ENCODE measurements at regions not wholly inside any gene's neighbourhood (a gene's known extent, or its start where the extent isn't known, plus 50 kb on each side); places are given as distances from the start of the nearest gene placed in this dataset.
"Not testable (repeated sequence)": the region's sequence is repeated elsewhere in the genome, so short reads cannot be mapped to it uniquely, and the experiment has no call there.

- ATAC-seq (ENCODE audit: low read depth) (peak; percentile 98), DNase-seq (ENCODE audit: low spot score) (peak; percentile 69)
- peak overlapping the region; percentile 3 for H3K4me3 ChIP-seq (ENCODE audit: severe bottlenecking)
- peaks cover 54% of the 10 kb centered on the region for H3K27me3 ChIP-seq (ENCODE audit: insufficient read depth, poor library complexity, severe bottlenecking)
- TF ChIP-seq, protein P1, sequence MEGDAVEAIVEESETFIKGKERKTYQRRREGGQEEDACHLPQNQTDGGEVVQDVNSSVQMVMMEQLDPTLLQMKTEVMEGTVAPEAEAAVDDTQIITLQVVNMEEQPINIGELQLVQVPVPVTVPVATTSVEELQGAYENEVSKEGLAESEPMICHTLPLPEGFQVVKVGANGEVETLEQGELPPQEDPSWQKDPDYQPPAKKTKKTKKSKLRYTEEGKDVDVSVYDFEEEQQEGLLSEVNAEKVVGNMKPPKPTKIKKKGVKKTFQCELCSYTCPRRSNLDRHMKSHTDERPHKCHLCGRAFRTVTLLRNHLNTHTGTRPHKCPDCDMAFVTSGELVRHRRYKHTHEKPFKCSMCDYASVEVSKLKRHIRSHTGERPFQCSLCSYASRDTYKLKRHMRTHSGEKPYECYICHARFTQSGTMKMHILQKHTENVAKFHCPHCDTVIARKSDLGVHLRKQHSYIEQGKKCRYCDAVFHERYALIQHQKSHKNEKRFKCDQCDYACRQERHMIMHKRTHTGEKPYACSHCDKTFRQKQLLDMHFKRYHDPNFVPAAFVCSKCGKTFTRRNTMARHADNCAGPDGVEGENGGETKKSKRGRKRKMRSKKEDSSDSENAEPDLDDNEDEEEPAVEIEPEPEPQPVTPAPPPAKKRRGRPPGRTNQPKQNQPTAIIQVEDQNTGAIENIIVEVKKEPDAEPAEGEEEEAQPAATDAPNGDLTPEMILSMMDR (IDR thresholded peaks at IDR 0.05; ENCODE audit: poor library complexity, severe bottlenecking) = peak; percentile 36
- H3K4me1 ChIP-seq (ENCODE audit: insufficient read depth, poor library complexity, severe bottlenecking); H3K9me3 ChIP-seq (ENCODE audit: severe bottlenecking); H3K36me3 ChIP-seq (ENCODE audit: low read depth); H3K27ac ChIP-seq (ENCODE audit: poor library complexity, severe bottlenecking): not testable (repeated sequence)
These were observed 85.7 kb upstream of the CCDC180 start for GRCh38 chr9:97221478-97222355.

DNA sequence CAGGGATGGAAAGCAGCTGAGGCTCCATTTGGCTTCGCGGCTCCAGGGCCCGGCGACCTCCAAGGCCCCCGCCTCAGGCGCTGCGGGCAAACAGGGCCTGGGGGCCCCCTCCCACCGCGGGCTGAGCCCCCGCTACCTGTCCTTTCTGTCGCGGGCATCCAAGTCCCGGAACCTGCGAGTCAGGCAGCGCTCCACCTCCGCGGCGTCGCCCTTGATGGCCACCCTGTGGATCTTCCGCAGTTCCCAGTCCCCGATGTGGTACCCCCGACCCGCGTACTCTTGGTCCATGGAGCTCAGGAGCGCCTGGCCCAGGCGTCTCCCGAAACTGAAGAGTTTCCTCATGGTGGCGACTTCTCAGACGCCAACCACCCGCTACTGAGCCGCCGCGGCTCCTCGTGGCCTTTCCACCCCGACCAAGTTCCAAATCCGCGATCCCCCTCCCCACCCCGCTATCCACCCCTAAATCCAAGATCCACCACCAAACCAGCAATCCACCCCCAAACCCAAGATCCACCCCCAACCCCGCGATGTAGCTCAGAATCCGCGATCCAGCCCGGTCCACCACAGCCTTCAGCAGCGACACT lies 86.5 kb upstream of the CCDC180 start:
- Histone ChIP-seq H3K27ac (ENCODE audit: poor library complexity, severe bottlenecking) (no peak overlapping the region), H3K4me1 (ENCODE audit: insufficient read depth, poor library complexity, severe bottlenecking) (no peaks in the 10 kb centered on the region), H3K27me3 (ENCODE audit: insufficient read depth, poor library complexity, severe bottlenecking) (peaks cover 54% of the 10 kb centered on the region), H3K4me3 (ENCODE audit: severe bottlenecking) (peak overlapping the region; percentile 3), H3K36me3 (ENCODE audit: low read depth) (no peaks in the 10 kb centered on the region), H3K9me3 (ENCODE audit: severe bottlenecking) (no peaks in the 10 kb centered on the region)
- TF ChIP-seq, protein P1 (IDR thresholded peaks at IDR 0.05; ENCODE audit: poor library complexity, severe bottlenecking) = no peak
- no peak for DNase-seq (ENCODE audit: low spot score)
- ATAC-seq (ENCODE audit: low read depth) = peak; percentile 16; the same call in 1 of the 3 replicates

DNA sequence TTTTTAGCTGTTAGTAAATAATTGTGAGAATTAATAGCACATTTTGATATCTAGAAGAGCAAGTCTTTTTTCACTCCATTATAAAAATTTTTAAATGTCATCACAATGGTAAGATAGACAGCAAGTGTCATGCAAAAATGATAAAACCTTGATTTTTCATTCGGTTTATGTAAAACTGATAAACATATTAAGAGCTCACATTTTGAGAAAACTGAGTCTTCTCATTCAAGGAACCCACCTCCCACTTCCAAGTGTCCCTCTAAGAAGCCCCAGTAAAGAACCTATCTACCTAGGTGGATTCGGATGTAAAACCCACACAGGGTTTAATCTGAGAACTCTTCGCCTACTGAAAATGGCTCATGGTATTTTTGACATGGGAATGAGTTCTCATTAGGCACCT lies 87.1 kb upstream of the CCDC180 start:
- peaks cover 54% of the 10 kb centered on the region for H3K27me3 ChIP-seq (ENCODE audit: insufficient read depth, poor library complexity, severe bottlenecking)
- ATAC-seq (ENCODE audit: low read depth); H3K4me1 ChIP-seq (ENCODE audit: insufficient read depth, poor library complexity, severe bottlenecking); H3K27ac ChIP-seq (ENCODE audit: poor library complexity, severe bottlenecking); DNase-seq (ENCODE audit: low spot score); H3K4me3 ChIP-seq (ENCODE audit: severe bottlenecking); H3K9me3 ChIP-seq (ENCODE audit: severe bottlenecking); H3K36me3 ChIP-seq (ENCODE audit: low read depth): not testable (repeated sequence)

DNA sequence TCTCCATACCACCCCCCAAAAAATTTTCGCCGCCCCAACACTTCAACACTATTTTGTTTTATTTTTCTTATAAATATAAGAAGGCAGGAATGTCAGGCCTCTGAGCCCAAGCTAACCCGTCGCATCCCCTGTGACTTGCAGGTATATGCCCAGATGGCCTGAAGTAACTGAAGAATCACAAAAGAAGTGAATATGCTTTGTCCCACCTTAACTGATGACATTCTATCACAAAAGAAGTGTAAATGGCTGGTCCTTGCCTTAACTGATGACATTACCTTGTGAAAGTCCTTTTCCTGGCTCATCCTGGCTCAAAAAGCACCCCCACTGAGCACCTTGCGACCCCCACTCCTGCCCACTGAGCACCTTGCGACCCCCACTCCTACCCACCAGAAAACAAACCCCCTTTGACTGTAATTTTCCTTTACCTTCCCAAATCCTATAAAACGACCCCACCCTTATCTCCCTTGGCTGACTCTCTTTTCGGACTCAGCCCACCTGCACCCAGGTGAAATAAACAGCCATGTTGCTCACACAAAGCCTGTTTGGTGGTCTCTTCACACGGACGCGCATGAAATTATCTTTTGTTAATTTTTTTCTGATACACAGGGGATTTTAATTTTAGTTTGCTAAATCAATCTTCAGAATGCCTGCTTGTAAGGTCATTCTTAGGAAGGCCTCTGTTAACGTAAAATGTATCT lies 87.9 kb upstream of the CCDC180 start:
- not testable (repeated sequence) for DNase-seq (ENCODE audit: low spot score); ATAC-seq (ENCODE audit: low read depth); H3K36me3 ChIP-seq (ENCODE audit: low read depth); H3K27ac ChIP-seq (ENCODE audit: poor library complexity, severe bottlenecking); H3K4me3 ChIP-seq (ENCODE audit: severe bottlenecking); H3K4me1 ChIP-seq (ENCODE audit: insufficient read depth, poor library complexity, severe bottlenecking); H3K9me3 ChIP-seq (ENCODE audit: severe bottlenecking)
- peaks cover 50% of the 10 kb centered on the region for H3K27me3 ChIP-seq (ENCODE audit: insufficient read depth, poor library complexity, severe bottlenecking)

DNA sequence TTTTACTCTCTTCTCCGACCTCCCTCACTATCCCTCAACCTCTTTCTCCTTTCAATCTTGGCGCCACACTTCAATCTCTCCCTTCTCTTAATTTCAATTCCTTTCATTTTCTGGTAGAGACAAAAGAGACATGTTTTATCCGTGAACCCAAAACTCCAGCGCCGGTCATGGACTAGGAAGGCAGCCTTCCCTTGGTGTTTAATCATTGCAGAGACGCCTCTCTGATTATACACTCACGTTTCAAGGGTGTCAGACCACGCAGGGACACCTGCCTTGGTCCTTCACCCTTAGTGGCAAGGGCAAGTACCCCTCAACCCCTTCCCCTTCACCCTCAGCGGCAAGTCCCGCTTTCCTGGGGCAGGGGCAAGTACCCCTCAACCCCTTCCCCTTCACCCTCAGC lies 92.3 kb upstream of the CCDC180 start:
- not testable (repeated sequence) for H3K4me3 ChIP-seq (ENCODE audit: severe bottlenecking)

GRCh38 chr9:97214556-97214955 lies 92.9 kb upstream of the CCDC180 start:
- H3K27ac ChIP-seq (ENCODE audit: poor library complexity, severe bottlenecking); H3K4me3 ChIP-seq (ENCODE audit: severe bottlenecking); ATAC-seq (ENCODE audit: low read depth): not testable (repeated sequence)

More for the DNA sequence above, 92.3 kb upstream of the CCDC180 start:
- not testable (repeated sequence) for DNase-seq (ENCODE audit: low spot score); H3K27me3 ChIP-seq (ENCODE audit: insufficient read depth, poor library complexity, severe bottlenecking); H3K36me3 ChIP-seq (ENCODE audit: low read depth); H3K27ac ChIP-seq (ENCODE audit: poor library complexity, severe bottlenecking); H3K9me3 ChIP-seq (ENCODE audit: severe bottlenecking); H3K4me1 ChIP-seq (ENCODE audit: insufficient read depth, poor library complexity, severe bottlenecking); ATAC-seq (ENCODE audit: low read depth)

GRCh38 chr9:97199683-97200082 lies 107.8 kb upstream of the CCDC180 start:
- DNase-seq (ENCODE audit: low spot score); ATAC-seq (ENCODE audit: low read depth); H3K9me3 ChIP-seq (ENCODE audit: severe bottlenecking); H3K36me3 ChIP-seq (ENCODE audit: low read depth); H3K27ac ChIP-seq (ENCODE audit: poor library complexity, severe bottlenecking); H3K4me1 ChIP-seq (ENCODE audit: insufficient read depth, poor library complexity, severe bottlenecking); H3K27me3 ChIP-seq (ENCODE audit: insufficient read depth, poor library complexity, severe bottlenecking); H3K4me3 ChIP-seq (ENCODE audit: severe bottlenecking): not testable (repeated sequence)

More at GRCh38 chr9:97214556-97214955, 92.9 kb upstream of the CCDC180 start:
- not testable (repeated sequence) for DNase-seq (ENCODE audit: low spot score); H3K4me1 ChIP-seq (ENCODE audit: insufficient read depth, poor library complexity, severe bottlenecking); H3K9me3 ChIP-seq (ENCODE audit: severe bottlenecking); H3K36me3 ChIP-seq (ENCODE audit: low read depth); H3K27me3 ChIP-seq (ENCODE audit: insufficient read depth, poor library complexity, severe bottlenecking)

DNA sequence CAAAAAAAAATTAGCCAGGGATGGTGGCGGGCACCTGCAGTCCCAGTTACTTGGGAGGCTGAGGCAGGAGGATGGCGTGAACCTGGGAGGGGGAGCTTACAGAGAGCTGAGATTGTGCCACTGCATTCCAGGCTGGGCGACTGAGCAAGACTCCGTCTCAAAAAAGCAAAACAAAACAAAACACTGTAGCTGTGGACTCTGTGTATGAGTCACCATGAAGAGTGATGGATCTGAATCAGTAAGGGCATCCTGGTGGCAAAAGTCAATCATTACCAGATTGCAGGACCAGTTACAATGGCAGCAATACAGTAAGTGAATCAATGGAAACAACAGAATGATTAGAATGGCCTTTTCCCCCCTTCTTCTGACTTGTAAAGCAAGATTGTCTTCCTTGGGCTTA lies 113.7 kb upstream of the CCDC180 start:
- not testable (repeated sequence) for H3K27me3 ChIP-seq (ENCODE audit: insufficient read depth, poor library complexity, severe bottlenecking); H3K4me3 ChIP-seq (ENCODE audit: severe bottlenecking); H3K36me3 ChIP-seq (ENCODE audit: low read depth); DNase-seq (ENCODE audit: low spot score); H3K27ac ChIP-seq (ENCODE audit: poor library complexity, severe bottlenecking); H3K9me3 ChIP-seq (ENCODE audit: severe bottlenecking); H3K4me1 ChIP-seq (ENCODE audit: insufficient read depth, poor library complexity, severe bottlenecking)
- peak; percentile 40; the same call in 1 of the 3 replicates for ATAC-seq (ENCODE audit: low read depth)

Data from RWPE2 (cell line).